ENCODE measurements at regions not wholly inside any gene's neighbourhood (a gene's known extent, or its start where the extent isn't known, plus 50 kb on each side); places are given as distances from the start of the nearest gene placed in this dataset.
A peak's percentile ranks its signal among the peaks of the same experiment; 100 is the strongest.

DNA sequence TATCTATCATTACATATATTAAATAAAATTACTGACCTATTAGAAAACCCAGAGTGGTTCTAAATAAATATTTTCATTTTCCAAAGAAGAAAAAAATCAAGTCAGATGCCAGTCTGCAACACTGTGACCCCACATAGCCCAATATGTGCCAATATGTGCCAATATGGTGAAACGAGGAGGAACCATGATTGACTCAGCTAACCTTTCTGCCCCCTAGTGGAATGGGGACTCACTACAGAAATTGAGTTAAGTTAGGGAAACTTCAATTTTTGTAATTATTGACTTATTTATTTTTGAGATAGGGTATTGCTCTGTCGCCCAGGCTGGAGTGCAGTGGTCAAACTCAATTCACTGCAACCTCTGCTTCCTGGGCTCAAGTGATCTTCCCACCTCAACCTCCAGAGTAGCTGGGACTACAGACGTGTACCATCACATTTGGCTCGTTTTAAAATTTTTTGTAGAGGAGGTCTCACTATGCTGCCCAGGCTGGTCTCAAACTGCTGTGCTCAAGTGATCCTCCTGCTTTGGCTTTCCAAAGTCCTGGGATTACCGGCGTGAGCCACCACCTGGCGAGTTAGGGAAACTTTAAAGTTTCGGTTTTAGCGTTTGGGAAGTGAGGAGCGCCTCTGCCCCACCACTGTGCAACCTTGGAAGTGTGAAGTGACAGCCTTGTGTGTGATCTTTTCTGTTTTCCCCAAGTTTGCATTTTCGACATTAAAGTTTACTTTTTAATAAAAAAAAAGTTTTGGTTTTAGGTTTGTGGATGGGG lies 116.8 kb upstream of the SHISA3 start:
- TF ChIP-seq, protein P1, sequence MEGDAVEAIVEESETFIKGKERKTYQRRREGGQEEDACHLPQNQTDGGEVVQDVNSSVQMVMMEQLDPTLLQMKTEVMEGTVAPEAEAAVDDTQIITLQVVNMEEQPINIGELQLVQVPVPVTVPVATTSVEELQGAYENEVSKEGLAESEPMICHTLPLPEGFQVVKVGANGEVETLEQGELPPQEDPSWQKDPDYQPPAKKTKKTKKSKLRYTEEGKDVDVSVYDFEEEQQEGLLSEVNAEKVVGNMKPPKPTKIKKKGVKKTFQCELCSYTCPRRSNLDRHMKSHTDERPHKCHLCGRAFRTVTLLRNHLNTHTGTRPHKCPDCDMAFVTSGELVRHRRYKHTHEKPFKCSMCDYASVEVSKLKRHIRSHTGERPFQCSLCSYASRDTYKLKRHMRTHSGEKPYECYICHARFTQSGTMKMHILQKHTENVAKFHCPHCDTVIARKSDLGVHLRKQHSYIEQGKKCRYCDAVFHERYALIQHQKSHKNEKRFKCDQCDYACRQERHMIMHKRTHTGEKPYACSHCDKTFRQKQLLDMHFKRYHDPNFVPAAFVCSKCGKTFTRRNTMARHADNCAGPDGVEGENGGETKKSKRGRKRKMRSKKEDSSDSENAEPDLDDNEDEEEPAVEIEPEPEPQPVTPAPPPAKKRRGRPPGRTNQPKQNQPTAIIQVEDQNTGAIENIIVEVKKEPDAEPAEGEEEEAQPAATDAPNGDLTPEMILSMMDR (IDR thresholded peaks at IDR 0.05; ENCODE audit: low read depth, low read length): peak; percentile 70
- TF ChIP-seq, protein P2, sequence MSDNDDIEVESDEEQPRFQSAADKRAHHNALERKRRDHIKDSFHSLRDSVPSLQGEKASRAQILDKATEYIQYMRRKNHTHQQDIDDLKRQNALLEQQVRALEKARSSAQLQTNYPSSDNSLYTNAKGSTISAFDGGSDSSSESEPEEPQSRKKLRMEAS (IDR thresholded peaks at IDR 0.05; ENCODE audit: low read depth, low read length): no peak
- TF ChIP-seq POLR2A (IDR thresholded peaks at IDR 0.05; ENCODE audit: extremely low read depth, insufficient read length): no peak
